HCT116 (cell line): ENCODE measurements at regions not wholly inside any gene's neighbourhood (a gene's known extent, or its start where the extent isn't known, plus 50 kb on each side); places are given as distances from the start of the nearest gene placed in this dataset.

Source experiments
- ATAC-seq: fragments of 200-7000 bp; cut with Tn5 transposase; 2 replicates; pipeline ENCODE4 v1.9.1; 2020; ENCODE audit warnings: mild to moderate bottlenecking, moderate library complexity
- BruUV-seq: library from RNA; stranded (reverse); fragments of 400-500 nt; replicated peaks from 2 replicates; lab custom pipeline; 2021; lab: Mats Ljungman, UMichigan
- CTCF ChIA-PET: fragments of 300-600 bp; sonication (Branson Sonifier 250); formaldehyde crosslinking; loops from one replicate; lab custom pipeline; 2021; ENCODE audit warnings: antibody characterized with exemption; lab: Charles Lee
- POLR2A ChIA-PET: fragments of 300-600, 350-600 bp; sonication (Branson Sonifier 250); formaldehyde crosslinking; loops from one replicate; lab custom pipeline; 2021; ENCODE audit warnings: antibody characterized with exemption; lab: Charles Lee
- RAD21 ChIA-PET, 2 experiments: fragments of 300-600 bp; sonication (Branson Sonifier 250); formaldehyde crosslinking; loops; one replicate each; lab custom pipeline; 2023; ENCODE audit warnings: low total read pairs in 2 of 2; ENCODE audit not compliant: uncharacterized antibody in 2 of 2, unreplicated experiment in 2 of 2, low non-redundant PET in 1 of 2; lab: Charles Lee
- DNase-seq: peaks from one replicate; pipeline ENCODE4 v3.0.0-alpha.2; 2010; ENCODE audit warnings: low read depth, low spot score
- H2AFZ ChIP-seq: fragments of 200-600 bp; shearing (Covaris generic), sonication (generic); 2 replicates; pipeline ENCODE4 v1.6.1; 2017; ENCODE audit warnings: low read depth, mixed run types, mixed read lengths, antibody characterized with exemption, low read length; ENCODE audit not compliant: poor library complexity, severe bottlenecking
- H3K27ac ChIP-seq: 2 replicates; pipeline ENCODE4 v1.5.1; 2012; ENCODE audit warnings: low read depth, low read length
- H3K27me3 ChIP-seq: fragments of 200-600 bp; sonication (generic); 2 replicates; pipeline ENCODE4 v1.6.1; 2016; ENCODE audit warnings: mixed run types, low read length, mixed read lengths; ENCODE audit not compliant: insufficient read depth
- H3K36me3 ChIP-seq, 2 experiments: fragments of 200-500 bp in 1 of 2; fragments of 200-600 bp in 1 of 2; sonication (Bioruptor generic) in 1 of 2; sonication (generic) in 1 of 2; 2 replicates each; pipeline versions ENCODE4 v1.5.1 to v1.6.1; 2014 to 2016; ENCODE audit warnings: low read length in 2 of 2, inconsistent platforms in 1 of 2, mixed read lengths in 1 of 2, mixed run types in 1 of 2; ENCODE audit not compliant: insufficient read depth in 2 of 2, control insufficient read depth in 1 of 2
- H3K4me1 ChIP-seq, 2 experiments: fragments of 200-600 bp in 1 of 2; sonication (generic) in 1 of 2; 2 replicates each; pipeline versions ENCODE4 v1.5.1 to v1.6.1; 2012 to 2017; ENCODE audit warnings: low read length in 2 of 2, inconsistent platforms in 1 of 2, mild to moderate bottlenecking in 1 of 2, mixed read lengths in 1 of 2, mixed run types in 1 of 2, moderate library complexity in 1 of 2; ENCODE audit not compliant: insufficient read depth in 2 of 2, control insufficient read depth in 1 of 2
- H3K4me2 ChIP-seq: fragments of 200-600 bp; sonication (generic); 2 replicates; pipeline ENCODE4 v1.6.1; 2017; ENCODE audit warnings: mixed run types, low read length, mixed read lengths
- H3K4me3 ChIP-seq, 2 experiments: fragments of 200-600 bp in 1 of 2; sonication (generic) in 1 of 2; replicated peaks in 1 of 2; 2 replicates each; pipeline ENCODE4 v1.5.1; 2011 to 2016; ENCODE audit warnings: low read length in 2 of 2, control low read depth in 1 of 2, low read depth in 1 of 2, mild to moderate bottlenecking in 1 of 2, mixed read lengths in 1 of 2, mixed run types in 1 of 2
- H3K79me2 ChIP-seq: fragments of 200-600 bp; sonication (generic); 2 replicates; pipeline ENCODE4 v1.6.1; 2017; ENCODE audit warnings: mild to moderate bottlenecking, mixed run types, low read length, moderate library complexity, mixed read lengths; ENCODE audit not compliant: insufficient read depth
- H3K9ac ChIP-seq: fragments of 200-600 bp; sonication (generic); 2 replicates; pipeline ENCODE4 v1.6.1; 2016; ENCODE audit warnings: low read length, mixed read lengths
- H3K9me2 ChIP-seq: fragments of 200-600 bp; sonication (generic), shearing (Covaris generic); 2 replicates; pipeline ENCODE4 v1.6.1; 2017; ENCODE audit warnings: mixed run types, mild to moderate bottlenecking, moderate library complexity; ENCODE audit not compliant: insufficient read depth
- H3K9me3 ChIP-seq, 2 experiments: fragments of 200-500 bp in 1 of 2; fragments of 200-600 bp in 1 of 2; sonication (Bioruptor generic) in 1 of 2; sonication (generic) in 1 of 2; 2 replicates each; pipeline ENCODE4 v1.6.1; 2014 to 2017; ENCODE audit warnings: low read length in 2 of 2, mixed read lengths in 2 of 2, inconsistent platforms in 1 of 2, low read depth in 1 of 2, mild to moderate bottlenecking in 1 of 2, mixed run types in 1 of 2, moderate library complexity in 1 of 2; ENCODE audit not compliant: control insufficient read depth in 1 of 2, insufficient read depth in 1 of 2
- H4K20me1 ChIP-seq: fragments of 200-600 bp; sonication (generic), shearing (Covaris generic); 2 replicates; pipeline ENCODE4 v1.6.1; 2017; ENCODE audit warnings: mixed run types, mild to moderate bottlenecking, moderate library complexity; ENCODE audit not compliant: insufficient read depth
- CBX3 ChIP-seq: IDR thresholded peaks from 2 replicates; pipeline ENCODE4 v1.6.1; 2012; ENCODE audit warnings: low read depth
- CEBPB ChIP-seq: IDR thresholded peaks from 2 replicates; pipeline ENCODE4 v1.6.1; 2012; ENCODE audit warnings: low read depth
- EZH2phosphoT487 ChIP-seq: fragments of 200-600 bp; IDR thresholded peaks from 2 replicates; pipeline ENCODE4 v1.6.1; 2018; ENCODE audit warnings: antibody characterized with exemption, borderline replicate concordance
- REST ChIP-seq: IDR thresholded peaks from 2 replicates; pipeline ENCODE4 v1.6.1; 2012; ENCODE audit warnings: low read depth
- SRF ChIP-seq: IDR thresholded peaks from 2 replicates; pipeline ENCODE4 v1.6.1; 2012; ENCODE audit warnings: low read depth
- TCF7L2 ChIP-seq: IDR thresholded peaks from 2 replicates; pipeline ENCODE4 v1.7.0; 2011; ENCODE audit warnings: borderline replicate concordance, inconsistent platforms; ENCODE audit not compliant: insufficient read depth, insufficient read length; ENCODE audit errors: extremely low read depth
- YY1 ChIP-seq: IDR thresholded peaks from 2 replicates; pipeline ENCODE4 v1.6.1; 2011; ENCODE audit warnings: low read length, low read depth, moderate library complexity, mild to moderate bottlenecking; ENCODE audit not compliant: insufficient replicate concordance; ENCODE audit errors: extremely low read depth
- ZFX ChIP-seq: fragments of 450-650 bp; IDR thresholded peaks from 2 replicates; pipeline ENCODE4 v1.6.1; 2017
- ZNF274 ChIP-seq: fragments of 200-500 bp; sonication (Bioruptor generic); IDR thresholded peaks from 2 replicates; pipeline ENCODE4 v1.6.1; 2014; ENCODE audit warnings: mild to moderate bottlenecking, low read depth, low read length, inconsistent platforms
- intact Hi-C: fragments of 100-400 bp; cut with micrococcal nuclease; formaldehyde crosslinking; loops from 2 replicates; pipeline ENCODE4 v1.10.0; 2022

- TF ChIP-seq REST (no peak), CBX3 (no peak), TCF7L2 (no peak), SRF (no peak), EZH2phosphoT487 (no peak), YY1 (no peak)
These were observed 499.1 kb downstream of the ACTR3B start (continued) for GRCh38 chr7:153258686-153259085.

GRCh38 chr7:153276394-153276793 is 516.8 kb downstream of the ACTR3B start:
- DNase-seq, result no peak
- ChIA-PET CTCF (no interaction called here), RAD21 (no interaction called here), POLR2A (no interaction called here)
- Histone ChIP-seq H3K36me3 (no peaks in the 10 kb centered on the region), H3K9me3 (peaks cover 0 to 7% of the 10 kb centered on the region in 2 experiments; a peak in 1 of 4 replicates), H3K9me2 (no peaks in the 10 kb centered on the region), H3K79me2 (no peaks in the 10 kb centered on the region), H3K4me2 (no peak overlapping the region), H3K27me3 (no peaks in the 10 kb centered on the region), H3K27ac (no peak overlapping the region), H3K9ac (no peak overlapping the region), H3K4me3 (no peak overlapping the region), H3K4me1 (no peaks in the 10 kb centered on the region), H2AFZ (no peak overlapping the region), H4K20me1 (no peaks in the 10 kb centered on the region)
- TF ChIP-seq EZH2phosphoT487 (no peak), ZNF274 (no peak), CEBPB (no peak), ZFX (no peak), YY1 (no peak)
- intact Hi-C loops, result no loop called here
- no peak for ATAC-seq
- BruUV-seq, result no TSS peak
